ENCODE measurements at regions not wholly inside any gene's neighbourhood (a gene's known extent, or its start where the extent isn't known, plus 50 kb on each side); places are given as distances from the start of the nearest gene placed in this dataset.

DNA sequence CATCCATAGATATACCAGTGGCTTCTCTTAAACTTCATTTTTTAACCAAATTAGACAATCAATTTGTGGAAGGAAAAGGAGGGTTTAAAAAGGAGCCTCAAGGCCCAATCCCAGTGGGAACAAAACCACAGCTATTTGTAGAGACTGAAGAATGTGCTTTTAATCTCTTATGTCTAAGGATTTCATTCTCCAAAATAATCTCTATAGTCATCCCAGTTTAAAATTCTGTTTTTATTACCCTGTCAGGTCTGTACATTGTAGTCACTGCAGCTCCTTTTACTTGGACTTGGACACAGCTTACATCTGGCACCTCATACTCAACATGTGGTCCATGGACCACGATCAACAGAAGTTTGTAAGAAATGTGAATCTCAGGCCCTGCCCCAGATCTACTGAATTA, 152.1 kb upstream of the STMND1 start:
- Histone ChIP-seq H2AFZ (no peak overlapping the region), H4K20me1 (replicated peaks; ENCODE audit: insufficient read depth) (no peaks in the 10 kb centered on the region), H3K4me1 (ENCODE audit: insufficient read depth) (peaks cover 29% of the 10 kb centered on the region), H3K9me2 (ENCODE audit: insufficient read depth) (peaks cover 13% of the 10 kb centered on the region; the same call in 1 of the 2 replicates), H3K79me2 (replicated peaks; ENCODE audit: insufficient read depth) (no peaks in the 10 kb centered on the region), H3K36me3 (ENCODE audit: insufficient read depth) (no peaks in the 10 kb centered on the region), H3K4me3 (no peak overlapping the region), H3K4me2 (no peak overlapping the region), H3F3A (replicated peaks; ENCODE audit: low read depth) (no peaks in the 10 kb centered on the region), H3K27me3 (ENCODE audit: insufficient read depth) (no peaks in the 10 kb centered on the region), H3K27ac (ENCODE audit: low read depth) (no peak overlapping the region)
- no peak for DNase-seq (ENCODE audit: low spot score)
- no peaks in the 10 kb centered on the region for H3K27me3 Mint-ChIP-seq (ENCODE audit: insufficient read depth, low read depth, poor library complexity)
- no peak for ATAC-seq
- H3K4me1 Mint-ChIP-seq, result peaks cover 43% of the 10 kb centered on the region
- H3K9me3 Mint-ChIP-seq, result no peaks in the 10 kb centered on the region
- no peak overlapping the region for H3K4me3 Mint-ChIP-seq
- TF ChIP-seq, protein P1, sequence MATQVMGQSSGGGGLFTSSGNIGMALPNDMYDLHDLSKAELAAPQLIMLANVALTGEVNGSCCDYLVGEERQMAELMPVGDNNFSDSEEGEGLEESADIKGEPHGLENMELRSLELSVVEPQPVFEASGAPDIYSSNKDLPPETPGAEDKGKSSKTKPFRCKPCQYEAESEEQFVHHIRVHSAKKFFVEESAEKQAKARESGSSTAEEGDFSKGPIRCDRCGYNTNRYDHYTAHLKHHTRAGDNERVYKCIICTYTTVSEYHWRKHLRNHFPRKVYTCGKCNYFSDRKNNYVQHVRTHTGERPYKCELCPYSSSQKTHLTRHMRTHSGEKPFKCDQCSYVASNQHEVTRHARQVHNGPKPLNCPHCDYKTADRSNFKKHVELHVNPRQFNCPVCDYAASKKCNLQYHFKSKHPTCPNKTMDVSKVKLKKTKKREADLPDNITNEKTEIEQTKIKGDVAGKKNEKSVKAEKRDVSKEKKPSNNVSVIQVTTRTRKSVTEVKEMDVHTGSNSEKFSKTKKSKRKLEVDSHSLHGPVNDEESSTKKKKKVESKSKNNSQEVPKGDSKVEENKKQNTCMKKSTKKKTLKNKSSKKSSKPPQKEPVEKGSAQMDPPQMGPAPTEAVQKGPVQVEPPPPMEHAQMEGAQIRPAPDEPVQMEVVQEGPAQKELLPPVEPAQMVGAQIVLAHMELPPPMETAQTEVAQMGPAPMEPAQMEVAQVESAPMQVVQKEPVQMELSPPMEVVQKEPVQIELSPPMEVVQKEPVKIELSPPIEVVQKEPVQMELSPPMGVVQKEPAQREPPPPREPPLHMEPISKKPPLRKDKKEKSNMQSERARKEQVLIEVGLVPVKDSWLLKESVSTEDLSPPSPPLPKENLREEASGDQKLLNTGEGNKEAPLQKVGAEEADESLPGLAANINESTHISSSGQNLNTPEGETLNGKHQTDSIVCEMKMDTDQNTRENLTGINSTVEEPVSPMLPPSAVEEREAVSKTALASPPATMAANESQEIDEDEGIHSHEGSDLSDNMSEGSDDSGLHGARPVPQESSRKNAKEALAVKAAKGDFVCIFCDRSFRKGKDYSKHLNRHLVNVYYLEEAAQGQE (IDR thresholded peaks at IDR 0.05; ENCODE audit: unreplicated experiment), result no peak
- no peak for TF ChIP-seq JUNB (IDR thresholded peaks at IDR 0.05; ENCODE audit: unreplicated experiment)
- no peak for TF ChIP-seq EZH2 (IDR thresholded peaks at IDR 0.05; ENCODE audit: low read depth, unreplicated experiment)
- TF ChIP-seq POLR2AphosphoS5 (IDR thresholded peaks at IDR 0.05; ENCODE audit: low read depth), result no peak
- no peak for TF ChIP-seq STAT1 (IDR thresholded peaks at IDR 0.05; ENCODE audit: unreplicated experiment)
- TF ChIP-seq CREB1 (CRISPR knock-in tag; IDR thresholded peaks at IDR 0.05; ENCODE audit: low read depth), result no peak
- TF ChIP-seq, protein P2, sequence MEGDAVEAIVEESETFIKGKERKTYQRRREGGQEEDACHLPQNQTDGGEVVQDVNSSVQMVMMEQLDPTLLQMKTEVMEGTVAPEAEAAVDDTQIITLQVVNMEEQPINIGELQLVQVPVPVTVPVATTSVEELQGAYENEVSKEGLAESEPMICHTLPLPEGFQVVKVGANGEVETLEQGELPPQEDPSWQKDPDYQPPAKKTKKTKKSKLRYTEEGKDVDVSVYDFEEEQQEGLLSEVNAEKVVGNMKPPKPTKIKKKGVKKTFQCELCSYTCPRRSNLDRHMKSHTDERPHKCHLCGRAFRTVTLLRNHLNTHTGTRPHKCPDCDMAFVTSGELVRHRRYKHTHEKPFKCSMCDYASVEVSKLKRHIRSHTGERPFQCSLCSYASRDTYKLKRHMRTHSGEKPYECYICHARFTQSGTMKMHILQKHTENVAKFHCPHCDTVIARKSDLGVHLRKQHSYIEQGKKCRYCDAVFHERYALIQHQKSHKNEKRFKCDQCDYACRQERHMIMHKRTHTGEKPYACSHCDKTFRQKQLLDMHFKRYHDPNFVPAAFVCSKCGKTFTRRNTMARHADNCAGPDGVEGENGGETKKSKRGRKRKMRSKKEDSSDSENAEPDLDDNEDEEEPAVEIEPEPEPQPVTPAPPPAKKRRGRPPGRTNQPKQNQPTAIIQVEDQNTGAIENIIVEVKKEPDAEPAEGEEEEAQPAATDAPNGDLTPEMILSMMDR (conservative IDR thresholded peaks at IDR 0.05; ENCODE audit: low read depth in 2 of 2), result no peak
- no peak for TF ChIP-seq ZNF331 (CRISPR knock-in tag; IDR thresholded peaks at IDR 0.05; ENCODE audit: low read depth)
- TF ChIP-seq, protein P3, sequence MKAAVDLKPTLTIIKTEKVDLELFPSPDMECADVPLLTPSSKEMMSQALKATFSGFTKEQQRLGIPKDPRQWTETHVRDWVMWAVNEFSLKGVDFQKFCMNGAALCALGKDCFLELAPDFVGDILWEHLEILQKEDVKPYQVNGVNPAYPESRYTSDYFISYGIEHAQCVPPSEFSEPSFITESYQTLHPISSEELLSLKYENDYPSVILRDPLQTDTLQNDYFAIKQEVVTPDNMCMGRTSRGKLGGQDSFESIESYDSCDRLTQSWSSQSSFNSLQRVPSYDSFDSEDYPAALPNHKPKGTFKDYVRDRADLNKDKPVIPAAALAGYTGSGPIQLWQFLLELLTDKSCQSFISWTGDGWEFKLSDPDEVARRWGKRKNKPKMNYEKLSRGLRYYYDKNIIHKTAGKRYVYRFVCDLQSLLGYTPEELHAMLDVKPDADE (IDR thresholded peaks at IDR 0.05), result no peak
- TF ChIP-seq NANOG (IDR thresholded peaks at IDR 0.05; ENCODE audit: borderline replicate concordance), result no peak
- TF ChIP-seq ZNF114 (CRISPR knock-in tag; IDR thresholded peaks at IDR 0.05), result no peak
- no peak for TF ChIP-seq EZH2phosphoT487 (IDR thresholded peaks at IDR 0.05; ENCODE audit: unreplicated experiment)
- TF ChIP-seq, protein P4, sequence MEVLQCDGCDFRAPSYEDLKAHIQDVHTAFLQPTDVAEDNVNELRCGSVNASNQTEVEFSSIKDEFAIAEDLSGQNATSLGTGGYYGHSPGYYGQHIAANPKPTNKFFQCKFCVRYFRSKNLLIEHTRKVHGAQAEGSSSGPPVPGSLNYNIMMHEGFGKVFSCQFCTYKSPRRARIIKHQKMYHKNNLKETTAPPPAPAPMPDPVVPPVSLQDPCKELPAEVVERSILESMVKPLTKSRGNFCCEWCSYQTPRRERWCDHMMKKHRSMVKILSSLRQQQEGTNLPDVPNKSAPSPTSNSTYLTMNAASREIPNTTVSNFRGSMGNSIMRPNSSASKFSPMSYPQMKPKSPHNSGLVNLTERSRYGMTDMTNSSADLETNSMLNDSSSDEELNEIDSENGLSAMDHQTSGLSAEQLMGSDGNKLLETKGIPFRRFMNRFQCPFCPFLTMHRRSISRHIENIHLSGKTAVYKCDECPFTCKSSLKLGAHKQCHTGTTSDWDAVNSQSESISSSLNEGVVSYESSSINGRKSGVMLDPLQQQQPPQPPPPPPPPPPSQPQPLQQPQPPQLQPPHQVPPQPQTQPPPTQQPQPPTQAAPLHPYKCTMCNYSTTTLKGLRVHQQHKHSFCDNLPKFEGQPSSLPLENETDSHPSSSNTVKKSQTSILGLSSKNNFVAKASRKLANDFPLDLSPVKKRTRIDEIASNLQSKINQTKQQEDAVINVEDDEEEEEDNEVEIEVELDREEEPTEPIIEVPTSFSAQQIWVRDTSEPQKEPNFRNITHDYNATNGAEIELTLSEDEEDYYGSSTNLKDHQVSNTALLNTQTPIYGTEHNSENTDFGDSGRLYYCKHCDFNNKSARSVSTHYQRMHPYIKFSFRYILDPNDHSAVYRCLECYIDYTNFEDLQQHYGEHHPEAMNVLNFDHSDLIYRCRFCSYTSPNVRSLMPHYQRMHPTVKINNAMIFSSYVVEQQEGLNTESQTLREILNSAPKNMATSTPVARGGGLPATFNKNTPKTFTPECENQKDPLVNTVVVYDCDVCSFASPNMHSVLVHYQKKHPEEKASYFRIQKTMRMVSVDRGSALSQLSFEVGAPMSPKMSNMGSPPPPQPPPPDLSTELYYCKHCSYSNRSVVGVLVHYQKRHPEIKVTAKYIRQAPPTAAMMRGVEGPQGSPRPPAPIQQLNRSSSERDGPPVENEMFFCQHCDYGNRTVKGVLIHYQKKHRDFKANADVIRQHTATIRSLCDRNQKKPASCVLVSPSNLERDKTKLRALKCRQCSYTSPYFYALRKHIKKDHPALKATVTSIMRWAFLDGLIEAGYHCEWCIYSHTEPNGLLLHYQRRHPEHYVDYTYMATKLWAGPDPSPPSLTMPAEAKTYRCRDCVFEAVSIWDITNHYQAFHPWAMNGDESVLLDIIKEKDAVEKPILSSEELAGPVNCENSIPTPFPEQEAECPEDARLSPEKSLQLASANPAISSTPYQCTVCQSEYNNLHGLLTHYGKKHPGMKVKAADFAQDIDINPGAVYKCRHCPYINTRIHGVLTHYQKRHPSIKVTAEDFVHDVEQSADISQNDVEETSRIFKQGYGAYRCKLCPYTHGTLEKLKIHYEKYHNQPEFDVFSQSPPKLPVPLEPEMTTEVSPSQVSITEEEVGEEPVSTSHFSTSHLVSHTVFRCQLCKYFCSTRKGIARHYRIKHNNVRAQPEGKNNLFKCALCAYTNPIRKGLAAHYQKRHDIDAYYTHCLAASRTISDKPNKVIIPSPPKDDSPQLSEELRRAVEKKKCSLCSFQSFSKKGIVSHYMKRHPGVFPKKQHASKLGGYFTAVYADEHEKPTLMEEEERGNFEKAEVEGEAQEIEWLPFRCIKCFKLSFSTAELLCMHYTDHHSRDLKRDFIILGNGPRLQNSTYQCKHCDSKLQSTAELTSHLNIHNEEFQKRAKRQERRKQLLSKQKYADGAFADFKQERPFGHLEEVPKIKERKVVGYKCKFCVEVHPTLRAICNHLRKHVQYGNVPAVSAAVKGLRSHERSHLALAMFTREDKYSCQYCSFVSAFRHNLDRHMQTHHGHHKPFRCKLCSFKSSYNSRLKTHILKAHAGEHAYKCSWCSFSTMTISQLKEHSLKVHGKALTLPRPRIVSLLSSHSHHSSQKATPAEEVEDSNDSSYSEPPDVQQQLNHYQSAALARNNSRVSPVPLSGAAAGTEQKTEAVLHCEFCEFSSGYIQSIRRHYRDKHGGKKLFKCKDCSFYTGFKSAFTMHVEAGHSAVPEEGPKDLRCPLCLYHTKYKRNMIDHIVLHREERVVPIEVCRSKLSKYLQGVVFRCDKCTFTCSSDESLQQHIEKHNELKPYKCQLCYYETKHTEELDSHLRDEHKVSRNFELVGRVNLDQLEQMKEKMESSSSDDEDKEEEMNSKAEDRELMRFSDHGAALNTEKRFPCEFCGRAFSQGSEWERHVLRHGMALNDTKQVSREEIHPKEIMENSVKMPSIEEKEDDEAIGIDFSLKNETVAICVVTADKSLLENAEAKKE (CRISPR knock-in tag; IDR thresholded peaks at IDR 0.05), result no peak
- H3K36me3 Mint-ChIP-seq (ENCODE audit: low read depth), result no peaks in the 10 kb centered on the region
- no peak overlapping the region for H3K27ac Mint-ChIP-seq

Data from GM23338 (cell line).